Testis (tissue), 2 donors: ENCODE measurements at regions not wholly inside any gene's neighbourhood (a gene's known extent, or its start where the extent isn't known, plus 50 kb on each side); places are given as distances from the start of the nearest gene placed in this dataset.
"Not testable (repeated sequence)": the region's sequence is repeated elsewhere in the genome, so short reads cannot be mapped to it uniquely, and the experiment has no call there.

ENCODE experiments used
- DNase-seq: peaks from one replicate; pipeline ENCODE4 v3.0.0-alpha.2; 2019
- H3K27ac ChIP-seq, 2 donors: fragments of 200-600 bp; sonication (generic); one replicate each; pipeline ENCODE4 v1.5.1; 2019
- H3K27me3 ChIP-seq: fragments of 200-600 bp; sonication (generic); one replicate; pipeline ENCODE4 v1.5.1; 2019
- H3K36me3 ChIP-seq: fragments of 200-600 bp; sonication (generic); one replicate; pipeline ENCODE4 v1.5.1; 2017; ENCODE audit warnings: low read depth; ENCODE audit errors: missing control alignments
- H3K4me1 ChIP-seq: fragments of 200-600 bp; sonication (generic); one replicate; pipeline ENCODE4 v1.5.1; 2019
- H3K4me3 ChIP-seq, 2 donors: fragments of 200-600 bp; sonication (generic); one replicate each; pipeline ENCODE4 v1.5.1; 2017 to 2019
- H3K9me3 ChIP-seq: fragments of 200-600 bp; sonication (generic); one replicate; pipeline ENCODE4 v1.5.1; 2017
- POLR2A ChIP-seq: fragments of 450-650 bp; IDR thresholded peaks from one replicate; pipeline ENCODE4 v1.6.1; 2017; ENCODE audit warnings: antibody characterized with exemption, mild to moderate bottlenecking, moderate library complexity
- WGBS, 2 donors: methylation state at CpG; one replicate each; pipeline ENCODE4 v1.1.5; 2018; 5-methylcytosine and 5-hydroxymethylcytosine counted together
- intact Hi-C: fragments of 100-400 bp; cut with DNase I; formaldehyde crosslinking; loops from one replicate; pipeline ENCODE4 v1.15.1; 2023; ENCODE audit warnings: low total_unique reads
- TF ChIP-seq, protein P1 (sequence below), 3 experiments: fragments of 450-650 bp in 2 of 3; fragments of 200-600 bp in 1 of 3; sonication (generic) in 1 of 3; IDR thresholded peaks; one replicate each; pipeline ENCODE4 v1.5.1; 2016 to 2019; ENCODE audit warnings: antibody characterized with exemption in 3 of 3, mild to moderate bottlenecking in 2 of 3, moderate library complexity in 1 of 3

DNA sequence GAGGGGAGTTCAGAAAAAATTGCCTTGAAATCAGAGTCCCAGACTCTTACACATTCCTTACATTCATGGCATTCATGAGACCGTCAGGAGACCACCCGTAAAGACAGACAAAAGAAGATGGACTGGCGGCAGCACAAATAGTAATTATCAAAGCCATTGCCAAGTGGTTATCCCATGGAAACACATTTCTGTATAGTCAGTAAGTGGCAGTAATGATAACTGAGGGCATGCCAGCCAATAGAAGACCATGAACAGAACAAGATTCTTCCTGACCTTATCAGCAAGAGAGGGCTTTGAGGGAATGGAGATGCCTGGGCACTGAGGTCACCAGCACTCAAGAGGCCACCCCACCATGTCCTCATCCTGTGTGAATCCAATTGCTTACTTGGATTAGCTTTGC, 121.7 kb upstream of the HCCS start:
- TF ChIP-seq POLR2A = no peak
- TF ChIP-seq, protein P1, sequence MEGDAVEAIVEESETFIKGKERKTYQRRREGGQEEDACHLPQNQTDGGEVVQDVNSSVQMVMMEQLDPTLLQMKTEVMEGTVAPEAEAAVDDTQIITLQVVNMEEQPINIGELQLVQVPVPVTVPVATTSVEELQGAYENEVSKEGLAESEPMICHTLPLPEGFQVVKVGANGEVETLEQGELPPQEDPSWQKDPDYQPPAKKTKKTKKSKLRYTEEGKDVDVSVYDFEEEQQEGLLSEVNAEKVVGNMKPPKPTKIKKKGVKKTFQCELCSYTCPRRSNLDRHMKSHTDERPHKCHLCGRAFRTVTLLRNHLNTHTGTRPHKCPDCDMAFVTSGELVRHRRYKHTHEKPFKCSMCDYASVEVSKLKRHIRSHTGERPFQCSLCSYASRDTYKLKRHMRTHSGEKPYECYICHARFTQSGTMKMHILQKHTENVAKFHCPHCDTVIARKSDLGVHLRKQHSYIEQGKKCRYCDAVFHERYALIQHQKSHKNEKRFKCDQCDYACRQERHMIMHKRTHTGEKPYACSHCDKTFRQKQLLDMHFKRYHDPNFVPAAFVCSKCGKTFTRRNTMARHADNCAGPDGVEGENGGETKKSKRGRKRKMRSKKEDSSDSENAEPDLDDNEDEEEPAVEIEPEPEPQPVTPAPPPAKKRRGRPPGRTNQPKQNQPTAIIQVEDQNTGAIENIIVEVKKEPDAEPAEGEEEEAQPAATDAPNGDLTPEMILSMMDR (IDR thresholded peaks at IDR 0.05) = no peak
- intact Hi-C loops = no loop called here

DNA sequence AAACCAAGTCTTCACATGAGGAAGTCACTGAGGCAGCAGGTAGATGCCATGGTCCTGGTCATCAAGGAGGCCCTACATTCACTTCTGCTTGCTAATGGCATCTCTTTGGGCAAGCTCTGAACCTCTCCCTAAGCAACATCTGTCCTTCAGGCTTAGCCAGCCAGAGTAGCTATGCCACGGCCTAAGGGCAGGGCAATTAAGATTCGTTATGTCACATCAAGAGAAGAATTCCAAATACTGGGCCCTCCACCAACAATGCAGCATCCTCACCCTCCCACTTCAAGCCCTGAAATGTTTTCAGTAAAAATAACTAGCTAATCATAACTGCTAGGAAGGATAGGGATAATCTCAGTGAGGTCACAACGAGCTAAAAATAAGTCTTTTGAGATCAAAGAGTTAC, 120.7 kb upstream of the HCCS start:
- intact Hi-C loops = no loop called here
- Histone ChIP-seq H3K9me3 (no peaks in the 10 kb centered on the region), H3K4me3 (no peak overlapping the region), H3K36me3 (no peaks in the 10 kb centered on the region), H3K27ac (no peak overlapping the region), H3K27me3 (no peaks in the 10 kb centered on the region), H3K4me1 (no peaks in the 10 kb centered on the region)
- 41 to 71% methylated on average over 3 of the region's 3 CpGs for WGBS, 2 donors
- no peak for DNase-seq
- no peak for TF ChIP-seq POLR2A
- TF ChIP-seq, protein P1 (IDR thresholded peaks at IDR 0.05) = no peak

More for the DNA sequence above, 121.7 kb upstream of the HCCS start:
- no peak for DNase-seq
- Histone ChIP-seq H3K4me1 (no peaks in the 10 kb centered on the region), H3K4me3 (no peak overlapping the region), H3K9me3 (no peaks in the 10 kb centered on the region), H3K27me3 (no peaks in the 10 kb centered on the region), H3K36me3 (no peaks in the 10 kb centered on the region), H3K27ac (no peak overlapping the region)
- WGBS, 2 donors = 74 to 76% methylated on average over 3 of the region's 3 CpGs

DNA sequence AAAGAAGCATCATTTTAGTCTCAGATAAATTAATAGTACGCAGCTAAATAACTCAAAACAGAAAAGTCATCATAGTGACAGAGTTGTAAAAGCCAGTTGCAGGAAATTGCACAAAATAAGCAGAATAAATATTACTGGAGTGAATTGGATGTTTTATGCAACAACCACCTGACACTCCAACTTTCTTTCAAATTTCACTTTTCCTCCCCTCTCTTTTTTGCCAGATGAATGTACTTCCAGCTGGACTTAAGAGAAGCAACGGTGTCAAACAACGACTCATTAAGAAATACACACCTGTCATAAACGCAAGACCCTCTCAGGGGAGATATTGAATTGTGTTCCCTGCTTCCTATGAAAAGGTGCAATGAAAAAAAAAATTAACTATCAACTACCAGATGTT, 120.2 kb upstream of the HCCS start:
- Histone ChIP-seq H3K4me3 (no peak overlapping the region), H3K9me3 (no peaks in the 10 kb centered on the region), H3K27ac (no peak overlapping the region), H3K36me3 (no peaks in the 10 kb centered on the region), H3K4me1 (no peaks in the 10 kb centered on the region), H3K27me3 (no peaks in the 10 kb centered on the region)
- no peak for DNase-seq
- TF ChIP-seq, protein P1 (IDR thresholded peaks at IDR 0.05) = no peak
- TF ChIP-seq POLR2A = no peak
- WGBS, 2 donors = 50 to 62% methylated on average over 4 of the region's 4 CpGs
- intact Hi-C loops = no loop called here

DNA sequence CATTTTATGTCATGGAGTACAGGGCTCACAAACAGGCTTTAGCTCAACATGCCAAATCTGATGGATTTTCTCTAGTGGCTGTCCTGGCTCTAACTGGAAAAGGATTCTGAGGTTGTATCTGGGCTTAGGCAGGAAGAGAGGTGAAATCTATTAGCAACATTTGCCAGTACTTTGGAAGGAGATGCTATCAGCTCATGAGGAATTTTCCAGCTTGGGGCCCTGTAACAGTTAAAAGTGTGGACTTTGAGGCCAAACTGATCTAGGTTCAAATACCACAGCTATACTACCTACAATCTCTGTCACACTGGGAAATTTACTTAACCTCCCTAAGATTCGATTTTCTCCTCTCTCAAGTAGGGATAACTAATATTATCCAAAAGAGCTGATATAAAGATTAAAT, 119.0 kb upstream of the HCCS start:
- no peak for TF ChIP-seq POLR2A
- TF ChIP-seq, protein P1 (IDR thresholded peaks at IDR 0.05) = no peak
- WGBS, 2 donors = 83 to 88% methylated on average over 1 of the region's 1 CpG
- Histone ChIP-seq H3K27me3 (no peaks in the 10 kb centered on the region), H3K9me3 (no peaks in the 10 kb centered on the region), H3K36me3 (no peaks in the 10 kb centered on the region), H3K4me3 (no peak overlapping the region), H3K27ac (no peak overlapping the region), H3K4me1 (no peaks in the 10 kb centered on the region)
- intact Hi-C loops = no loop called here
- DNase-seq = no peak

DNA sequence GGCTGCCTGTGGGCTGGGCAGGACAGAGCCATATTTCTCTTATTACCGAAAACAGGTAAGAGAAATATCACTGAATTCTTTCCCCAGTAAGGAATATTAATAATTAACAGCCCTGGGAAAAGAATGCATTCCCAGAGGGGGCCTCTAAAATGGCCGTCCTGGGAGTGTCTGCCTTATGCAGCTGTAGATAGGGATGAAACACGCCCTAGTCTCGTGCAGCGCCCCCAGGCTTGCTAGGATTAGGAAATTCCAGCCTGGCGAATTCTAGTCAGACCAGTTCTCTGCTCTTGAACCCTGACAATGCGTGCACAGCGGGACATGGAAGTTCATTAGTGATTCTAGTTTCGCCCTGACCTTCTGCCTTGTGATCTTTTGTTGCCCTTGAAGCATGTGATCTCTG, 104.1 kb upstream of the HCCS start:
- 70 to 94% methylated on average over 2 to 9 of the region's 9 CpGs for WGBS, 2 donors
- H3K27me3 ChIP-seq, H3K9me3 ChIP-seq, H3K27ac ChIP-seq, DNase-seq, intact Hi-C loops, H3K4me1 ChIP-seq, H3K36me3 ChIP-seq, H3K4me3 ChIP-seq: not testable (repeated sequence)
